ENCODE measurements at regions not wholly inside any gene's neighbourhood (a gene's known extent, or its start where the extent isn't known, plus 50 kb on each side); places are given as distances from the start of the nearest gene placed in this dataset.

- no peak overlapping the region for H2AFZ ChIP-seq (ENCODE audit: insufficient read depth, low read depth, low read length, poor library complexity, severe bottlenecking)
- H4K20me1 ChIP-seq (ENCODE audit: control insufficient read depth, insufficient read depth, low read length, poor library complexity, severe bottlenecking): no peaks in the 10 kb centered on the region
- no peak for TF ChIP-seq CTCF (IDR thresholded peaks at IDR 0.05)
- H3K27me3 Mint-ChIP-seq: no peaks in the 10 kb centered on the region
- H3K36me3 ChIP-seq (replicated peaks in 1 of 2; ENCODE audit: control extremely low read depth in 1 of 2, control insufficient read depth in 1 of 2, extremely low read depth in 1 of 2, insufficient read depth in 2 of 2, low read length in 1 of 2): no peaks in the 10 kb centered on the region
- no CpG with 5 or more reads among the region's 6 CpGs for WGBS (ENCODE audit: insufficient coverage)
- H3K4me3 ChIP-seq (ENCODE audit: control extremely low read depth in 1 of 5, extremely low read depth in 1 of 5, insufficient read depth in 1 of 5, low read depth in 2 of 5, low read length in 4 of 5): no peak overlapping the region
- no peaks in the 10 kb centered on the region for H3K4me1 ChIP-seq (ENCODE audit: control insufficient read depth in 2 of 2, insufficient read depth in 2 of 2, low read length in 2 of 2)
- H3K9ac ChIP-seq (ENCODE audit: low read length): no peak overlapping the region
- no peak overlapping the region for H3K27ac ChIP-seq (ENCODE audit: low read length in 2 of 2)
- H3K4me2 ChIP-seq (replicated peaks; ENCODE audit: low read depth, low read length, poor library complexity, severe bottlenecking): no peak overlapping the region
- ATAC-seq (ENCODE audit: low read depth) (no peak), DNase-seq (no peak)
- CTCF ChIA-PET: no interaction called here
- intact Hi-C loops (cut with micrococcal nuclease): no loop called here
- no peaks in the 10 kb centered on the region for H3K27me3 ChIP-seq (replicated peaks in 1 of 4; ENCODE audit: control extremely low read depth in 1 of 4, control insufficient read depth in 3 of 4, insufficient read depth in 4 of 4, low read length in 3 of 4)
- no peaks in the 10 kb centered on the region for H3K4me1 Mint-ChIP-seq
- H3K79me2 ChIP-seq (ENCODE audit: control insufficient read depth, insufficient read depth, low read length): no peaks in the 10 kb centered on the region
- no peak overlapping the region for H3K4me3 Mint-ChIP-seq
- H3K27ac Mint-ChIP-seq: no peak overlapping the region
- POLR2A ChIA-PET: no interaction called here
- no peaks in the 10 kb centered on the region for H3K9me3 ChIP-seq (ENCODE audit: control extremely low read depth in 1 of 3, control insufficient read depth in 2 of 3, insufficient read depth in 1 of 3, low read length in 2 of 3)
- H3K9me3 Mint-ChIP-seq (ENCODE audit: insufficient read depth): peaks cover 3% of the 10 kb centered on the region
Observed at GRCh38 chr7:91691865-91692264, 188.6 kb downstream of the MTERF1 start.

- Mint-ChIP-seq H3K27me3 (no peaks in the 10 kb centered on the region), H3K9me3 (ENCODE audit: insufficient read depth) (no peaks in the 10 kb centered on the region), H3K27ac (no peak overlapping the region), H3K4me1 (no peaks in the 10 kb centered on the region), H3K4me3 (no peak overlapping the region)
- Histone ChIP-seq H3K4me1 (ENCODE audit: control insufficient read depth in 2 of 2, insufficient read depth in 2 of 2, low read length in 2 of 2) (no peaks in the 10 kb centered on the region), H3K27me3 (replicated peaks in 1 of 4; ENCODE audit: control extremely low read depth in 1 of 4, control insufficient read depth in 3 of 4, insufficient read depth in 4 of 4, low read length in 3 of 4) (no peaks in the 10 kb centered on the region), H3K79me2 (ENCODE audit: control insufficient read depth, insufficient read depth, low read length) (no peaks in the 10 kb centered on the region), H3K4me2 (replicated peaks; ENCODE audit: low read depth, low read length, poor library complexity, severe bottlenecking) (no peak overlapping the region), H3K27ac (ENCODE audit: low read length in 2 of 2) (no peak overlapping the region), H3K4me3 (ENCODE audit: control extremely low read depth in 1 of 5, extremely low read depth in 1 of 5, insufficient read depth in 1 of 5, low read depth in 2 of 5, low read length in 4 of 5) (no peak overlapping the region), H3K9me3 (ENCODE audit: control extremely low read depth in 1 of 3, control insufficient read depth in 2 of 3, insufficient read depth in 1 of 3, low read length in 2 of 3) (no peaks in the 10 kb centered on the region), H3K36me3 (replicated peaks in 1 of 2; ENCODE audit: control extremely low read depth in 1 of 2, control insufficient read depth in 1 of 2, extremely low read depth in 1 of 2, insufficient read depth in 2 of 2, low read length in 1 of 2) (no peaks in the 10 kb centered on the region), H2AFZ (ENCODE audit: insufficient read depth, low read depth, low read length, poor library complexity, severe bottlenecking) (no peak overlapping the region), H4K20me1 (ENCODE audit: control insufficient read depth, insufficient read depth, low read length, poor library complexity, severe bottlenecking) (no peaks in the 10 kb centered on the region), H3K9ac (ENCODE audit: low read length) (no peak overlapping the region)
- POLR2A ChIA-PET: no interaction called here
- TF ChIP-seq CTCF (IDR thresholded peaks at IDR 0.05) (no peak), EZH2 (IDR thresholded peaks at IDR 0.05; ENCODE audit: borderline replicate concordance, insufficient read depth, low read depth, low read length, poor library complexity, severe bottlenecking) (no peak)
- ATAC-seq (ENCODE audit: low read depth): no peak
- DNase-seq: no peak
- WGBS (ENCODE audit: insufficient coverage): no CpG with 5 or more reads among the region's 3 CpGs
- CTCF ChIA-PET: no interaction called here
- intact Hi-C loops (cut with micrococcal nuclease): no loop called here
Observed at GRCh38 chr7:91692800-91693199, 187.7 kb downstream of the MTERF1 start.
